AG09309 (cell line): ENCODE measurements at regions not wholly inside any gene's neighbourhood (a gene's known extent, or its start where the extent isn't known, plus 50 kb on each side); places are given as distances from the start of the nearest gene placed in this dataset.

Source experiments
- DNase-seq: peaks from one replicate; pipeline ENCODE4 v3.0.0-alpha.2; 2010; ENCODE audit warnings: low read depth
- H3K4me3 ChIP-seq: 2 replicates; pipeline ENCODE4 v1.5.1; 2011; ENCODE audit warnings: mild to moderate bottlenecking, low read depth, low read length, moderate library complexity; ENCODE audit not compliant: control insufficient read depth
- TF ChIP-seq, protein P1 (sequence below): IDR thresholded peaks from 2 replicates; pipeline ENCODE4 v1.5.1; 2011; ENCODE audit warnings: mild to moderate bottlenecking, low read depth, low read length, inconsistent platforms; ENCODE audit not compliant: insufficient read depth, control insufficient read depth; ENCODE audit errors: missing control alignments

DNA sequence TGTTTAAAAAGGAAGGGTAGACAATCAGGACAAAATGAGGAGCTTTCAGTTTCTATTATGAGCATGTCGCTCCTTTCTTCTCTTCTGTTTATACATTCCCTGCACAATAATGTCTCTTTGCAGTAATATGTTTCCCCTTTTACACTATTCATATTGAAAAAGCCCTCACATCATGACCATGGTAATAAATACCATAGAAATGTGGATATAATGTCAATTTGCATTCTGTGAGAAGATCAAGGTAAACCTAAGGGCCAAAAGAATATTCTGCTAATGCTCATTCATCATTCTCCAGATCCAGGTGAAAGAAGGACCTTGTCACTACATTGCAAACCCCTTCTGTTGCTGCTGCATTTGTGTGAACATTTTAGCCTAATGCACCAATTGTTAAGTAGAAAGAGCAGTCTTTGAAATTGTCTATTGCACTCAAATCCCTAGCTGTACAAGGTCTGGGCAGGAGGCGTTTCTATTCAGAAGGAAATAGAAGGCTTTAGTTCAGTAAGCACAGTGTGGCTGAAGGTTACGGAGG is 117.6 kb upstream of the SOX21 start:
- H3K4me3 ChIP-seq = no peak overlapping the region
- TF ChIP-seq, protein P1, sequence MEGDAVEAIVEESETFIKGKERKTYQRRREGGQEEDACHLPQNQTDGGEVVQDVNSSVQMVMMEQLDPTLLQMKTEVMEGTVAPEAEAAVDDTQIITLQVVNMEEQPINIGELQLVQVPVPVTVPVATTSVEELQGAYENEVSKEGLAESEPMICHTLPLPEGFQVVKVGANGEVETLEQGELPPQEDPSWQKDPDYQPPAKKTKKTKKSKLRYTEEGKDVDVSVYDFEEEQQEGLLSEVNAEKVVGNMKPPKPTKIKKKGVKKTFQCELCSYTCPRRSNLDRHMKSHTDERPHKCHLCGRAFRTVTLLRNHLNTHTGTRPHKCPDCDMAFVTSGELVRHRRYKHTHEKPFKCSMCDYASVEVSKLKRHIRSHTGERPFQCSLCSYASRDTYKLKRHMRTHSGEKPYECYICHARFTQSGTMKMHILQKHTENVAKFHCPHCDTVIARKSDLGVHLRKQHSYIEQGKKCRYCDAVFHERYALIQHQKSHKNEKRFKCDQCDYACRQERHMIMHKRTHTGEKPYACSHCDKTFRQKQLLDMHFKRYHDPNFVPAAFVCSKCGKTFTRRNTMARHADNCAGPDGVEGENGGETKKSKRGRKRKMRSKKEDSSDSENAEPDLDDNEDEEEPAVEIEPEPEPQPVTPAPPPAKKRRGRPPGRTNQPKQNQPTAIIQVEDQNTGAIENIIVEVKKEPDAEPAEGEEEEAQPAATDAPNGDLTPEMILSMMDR = no peak
- no peak for DNase-seq

DNA sequence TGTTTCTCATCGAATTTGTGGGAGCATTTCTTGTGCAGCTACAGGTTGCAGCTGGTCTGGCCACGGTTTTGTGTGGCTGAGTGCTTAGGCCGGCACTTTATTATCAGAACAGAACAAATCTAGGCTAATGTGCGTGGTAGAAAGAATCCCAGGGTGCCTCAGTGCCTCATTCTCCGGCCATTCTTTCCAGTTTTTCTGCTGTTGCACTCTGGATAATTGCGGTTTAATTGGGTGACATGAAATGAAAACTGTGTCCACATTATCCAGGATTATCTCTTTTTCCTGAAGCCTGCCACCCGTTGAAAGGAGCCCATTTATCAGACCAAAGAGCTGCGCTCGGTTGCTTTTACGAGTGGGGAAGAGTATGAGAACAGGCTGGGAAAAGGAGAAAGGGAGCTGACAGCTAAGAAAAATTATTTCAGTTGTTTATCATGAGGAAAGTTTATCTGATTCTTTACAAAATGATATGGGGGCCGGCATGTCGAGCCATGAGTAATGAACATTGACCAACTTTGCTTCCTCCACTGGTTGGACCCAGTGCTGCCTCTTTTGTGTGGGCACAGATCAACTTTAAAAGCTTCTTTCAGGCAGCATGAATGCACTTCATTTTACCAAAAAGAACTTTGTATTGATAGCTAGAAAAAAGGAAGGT is 117.0 kb upstream of the SOX21 start:
- H3K4me3 ChIP-seq = no peak overlapping the region
- TF ChIP-seq, protein P1 = no peak
- no peak for DNase-seq

GRCh38 chr13:94827566-94827965 is 115.2 kb upstream of the SOX21 start:
- TF ChIP-seq, protein P1 = no peak
- no peak for DNase-seq
- no peak overlapping the region for H3K4me3 ChIP-seq

DNA sequence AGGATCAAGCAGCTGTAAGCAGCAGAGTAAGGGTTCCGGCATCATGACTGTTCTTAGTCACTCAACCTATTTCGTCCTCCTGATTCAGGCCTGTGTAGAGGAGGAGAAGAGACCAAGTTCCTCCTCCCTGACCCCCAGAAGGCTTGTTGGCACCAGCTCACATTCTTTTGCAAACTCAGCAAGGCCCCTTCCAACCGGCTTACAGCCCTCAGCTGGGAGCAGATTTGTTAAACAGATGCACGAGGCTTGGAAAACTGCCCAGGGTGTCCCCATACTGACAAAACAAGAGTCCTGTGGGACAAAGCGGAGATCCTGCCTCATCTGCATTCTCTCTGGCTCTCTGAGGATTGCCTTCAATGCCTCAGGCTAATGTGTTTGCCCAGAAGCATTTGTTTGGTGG is 113.2 kb upstream of the SOX21 start:
- H3K4me3 ChIP-seq = no peak overlapping the region
- DNase-seq = no peak
- TF ChIP-seq, protein P1 = no peak

DNA sequence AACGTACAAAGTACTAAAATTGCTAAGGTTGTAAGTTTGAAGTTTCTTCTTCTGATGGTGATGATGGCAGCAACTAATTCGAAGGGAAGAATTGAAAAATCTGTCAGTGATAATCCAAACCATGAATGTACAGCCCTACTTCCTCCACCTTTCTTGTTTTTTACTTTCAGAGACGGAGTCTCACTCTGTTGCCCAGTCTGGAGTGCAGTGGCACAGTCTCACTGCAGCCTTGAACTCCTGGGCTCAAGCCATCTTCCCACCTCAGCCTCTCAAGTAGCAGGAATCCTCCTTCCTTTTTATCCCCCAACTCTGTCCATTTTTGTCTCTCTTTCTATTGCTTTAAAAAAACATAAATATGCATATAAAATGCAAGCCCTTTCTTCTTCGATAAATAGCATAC is 112.3 kb upstream of the SOX21 start:
- TF ChIP-seq, protein P1 = no peak
- DNase-seq = no peak
- no peak overlapping the region for H3K4me3 ChIP-seq

- TF ChIP-seq, protein P1 = no peak
- no peak for DNase-seq
- no peak overlapping the region for H3K4me3 ChIP-seq
Measured at GRCh38 chr13:94822356-94822755, 110.0 kb upstream of the SOX21 start.
